EL (cell line): ENCODE measurements at regions not wholly inside any gene's neighbourhood (a gene's known extent, or its start where the extent isn't known, plus 50 kb on each side); places are given as distances from the start of the nearest gene placed in this dataset.
"Not testable (repeated sequence)": the region's sequence is repeated elsewhere in the genome, so short reads cannot be mapped to it uniquely, and the experiment has no call there.

Experiments used
- DNase-seq: peaks from one replicate; pipeline ENCODE4 v3.0.0-alpha.2; 2016

DNA sequence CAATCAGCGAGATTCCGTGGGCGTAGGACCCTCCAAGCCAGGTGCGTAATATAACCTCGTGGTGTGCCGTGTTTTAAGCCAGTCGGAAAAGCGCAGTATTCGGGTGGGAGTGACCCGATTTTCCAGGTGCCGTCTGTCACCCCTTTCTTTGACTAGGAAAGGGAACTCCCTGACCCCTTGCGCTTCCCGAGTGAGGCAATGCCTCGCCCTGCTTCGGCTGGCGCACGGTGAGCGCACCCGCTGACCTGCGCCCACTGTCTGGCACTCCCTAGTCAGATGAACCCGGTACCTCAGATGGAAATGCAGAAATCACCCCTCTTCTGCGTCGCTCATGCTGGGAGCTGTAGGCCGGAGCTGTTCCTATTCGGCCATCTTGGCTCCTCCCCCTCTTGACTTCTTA lies 352.6 kb upstream of the GHITM start:
- not testable (repeated sequence) for DNase-seq

DNA sequence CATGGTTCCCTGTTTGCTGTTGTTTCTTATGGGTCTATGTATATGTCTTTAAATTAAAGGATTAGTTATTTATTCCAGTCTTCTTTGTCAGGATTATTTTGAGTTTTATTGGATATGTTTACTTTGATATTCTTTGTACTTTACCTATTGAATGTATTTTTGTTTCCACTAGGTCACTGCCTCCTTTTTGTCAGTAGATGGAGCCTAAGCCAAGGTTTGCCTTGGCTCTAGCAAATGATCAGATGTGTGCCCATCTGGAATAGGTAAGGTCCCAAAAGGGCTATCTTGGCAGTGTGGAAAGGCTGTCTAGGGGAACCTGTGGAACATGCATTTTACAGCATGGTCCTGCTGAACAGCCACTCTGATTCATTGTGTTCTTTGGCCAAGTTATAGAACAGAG lies 337.3 kb upstream of the GHITM start:
- no peak for DNase-seq

GRCh38 chr10:83806717-83807116 lies 332.6 kb upstream of the GHITM start:
- DNase-seq: no peak

- no peak for DNase-seq
Observed at GRCh38 chr10:83809001-83809400, 330.3 kb upstream of the GHITM start.

GRCh38 chr10:83816942-83817341 lies 322.4 kb upstream of the GHITM start:
- DNase-seq: no peak

GRCh38 chr10:83817797-83818196 lies 321.5 kb upstream of the GHITM start:
- DNase-seq: no peak

GRCh38 chr10:83819609-83820008 lies 319.7 kb upstream of the GHITM start:
- DNase-seq: no peak

DNA sequence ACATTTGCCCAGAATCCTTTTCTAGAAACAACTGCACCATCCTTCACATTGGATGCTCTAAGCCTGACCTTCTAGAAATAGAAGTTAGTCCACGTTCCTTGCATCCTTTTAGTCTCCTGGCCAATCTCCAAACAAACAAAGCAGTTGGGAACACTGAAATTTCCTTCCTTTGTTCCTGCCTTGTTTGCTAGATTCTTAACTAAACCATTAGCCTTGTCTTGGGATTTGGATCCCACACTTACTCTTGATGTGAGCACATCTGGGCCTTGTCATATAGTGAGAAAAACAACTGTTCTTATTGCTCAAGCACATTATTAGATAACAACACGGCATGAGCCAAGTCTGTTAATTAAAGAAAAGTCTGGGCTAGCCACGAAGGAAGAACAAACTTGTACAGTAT lies 319.3 kb upstream of the GHITM start:
- no peak for DNase-seq

GRCh38 chr10:83824099-83824498 lies 315.2 kb upstream of the GHITM start:
- DNase-seq: no peak

DNA sequence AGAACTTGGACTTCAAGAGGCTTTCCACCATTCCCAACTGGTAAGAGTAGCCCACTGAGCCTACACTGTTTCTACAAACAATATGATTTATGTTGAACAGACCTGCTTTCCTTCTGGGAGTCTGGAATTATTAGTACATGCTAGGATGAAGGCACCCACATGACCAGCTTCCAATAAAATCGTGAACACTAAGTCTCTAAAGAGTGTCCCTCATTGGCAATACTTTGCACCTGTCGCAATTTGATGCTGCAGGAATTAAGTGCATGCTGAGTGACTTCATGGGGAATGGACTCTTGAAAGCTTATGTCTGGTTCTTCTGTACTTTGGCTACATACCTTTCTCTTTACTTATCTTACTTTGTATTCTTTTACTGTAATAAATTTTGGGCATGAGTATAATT lies 305.2 kb upstream of the GHITM start:
- DNase-seq: no peak

DNA sequence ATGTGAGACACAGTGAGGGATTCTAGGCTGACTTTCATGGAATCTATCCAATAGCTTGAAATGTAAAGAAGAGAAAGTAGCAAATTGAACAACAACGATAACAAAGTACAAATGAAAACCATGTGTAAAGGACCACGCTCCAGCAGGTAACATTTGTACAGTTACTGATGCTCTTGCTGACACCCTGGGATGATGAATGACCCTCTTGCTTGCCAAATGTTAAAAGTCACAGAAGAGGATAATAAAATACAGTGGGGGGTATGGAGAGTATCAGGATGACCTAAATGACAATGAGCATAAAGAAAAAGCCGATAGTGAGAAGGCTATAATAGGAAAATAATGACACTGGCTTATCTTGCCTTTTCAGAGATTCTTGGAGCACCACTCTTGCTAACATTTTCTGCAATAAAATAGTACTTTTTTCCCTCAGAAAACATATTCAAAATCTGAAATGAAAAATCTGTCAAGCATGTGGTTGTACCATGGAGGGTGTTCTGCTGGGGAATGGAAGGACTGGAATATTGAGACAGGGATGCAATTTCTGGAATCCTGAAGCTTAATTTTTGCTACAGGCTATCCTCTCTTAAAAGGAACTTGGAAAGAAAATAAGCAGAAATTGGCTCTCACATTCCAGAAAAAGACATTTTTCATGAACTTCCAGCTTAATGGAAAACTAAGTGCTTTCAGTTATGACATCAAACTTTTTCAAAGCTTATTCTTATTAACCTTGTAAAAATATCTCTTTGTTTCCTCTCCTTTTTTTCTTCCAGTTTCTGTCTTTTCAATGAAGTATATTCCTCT lies 303.2 kb upstream of the GHITM start:
- no peak for DNase-seq

DNA sequence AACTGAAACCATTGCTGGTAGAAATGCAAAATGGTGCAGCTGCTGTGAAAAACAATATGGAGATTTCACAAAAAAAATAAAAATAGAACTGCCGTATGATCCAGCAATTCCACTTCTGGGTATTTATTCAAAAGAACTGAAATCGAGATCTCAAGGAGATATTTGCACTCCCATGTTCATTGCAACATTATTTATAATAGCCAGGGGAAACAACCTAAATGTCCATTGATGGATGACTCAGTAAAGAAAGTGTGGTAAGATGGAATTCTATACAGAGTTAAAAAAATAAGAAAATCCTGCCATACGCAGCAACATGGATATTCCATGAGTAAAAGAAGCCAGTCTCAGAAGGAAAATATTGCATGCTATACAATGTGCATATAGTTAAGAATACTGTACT lies 290.6 kb upstream of the GHITM start:
- DNase-seq: no peak

- DNase-seq: no peak
Observed at GRCh38 chr10:83849150-83849549, 290.2 kb upstream of the GHITM start.

DNA sequence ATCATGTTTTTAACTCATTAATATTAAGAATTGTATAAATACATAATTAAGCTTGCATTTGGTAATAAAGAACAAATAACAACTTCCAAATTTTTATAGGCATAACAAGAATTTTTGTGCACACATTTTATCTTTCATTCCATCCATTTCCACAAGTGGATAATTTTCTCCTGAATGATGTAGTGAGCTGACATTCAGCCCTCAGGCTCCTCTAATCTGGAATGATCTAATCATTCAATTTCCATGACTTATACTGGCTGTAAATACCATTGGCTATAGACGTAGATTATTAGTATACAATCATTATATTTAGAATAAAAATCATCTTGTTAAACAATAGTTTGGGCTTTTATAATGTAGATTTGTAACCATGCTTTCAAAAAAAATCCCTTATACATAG lies 287.2 kb upstream of the GHITM start:
- no peak for DNase-seq

DNA sequence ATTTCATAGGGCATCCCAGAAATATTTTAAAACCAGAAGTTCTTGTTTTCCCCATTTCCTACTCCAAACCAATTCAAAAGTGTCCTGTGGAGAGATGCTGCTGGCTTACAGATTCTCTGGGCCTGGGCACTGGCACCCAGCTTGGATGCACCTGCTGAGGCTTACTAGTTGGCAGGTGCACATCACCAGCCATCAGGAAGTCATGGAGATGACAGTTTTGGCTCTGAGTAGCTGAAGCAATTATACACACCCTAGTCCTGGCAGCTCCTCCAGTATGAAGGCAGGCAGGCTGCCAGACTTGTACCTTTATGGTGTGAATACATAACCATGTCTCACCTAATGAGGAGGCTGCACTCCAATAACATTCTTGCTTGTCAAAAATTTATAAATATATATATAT lies 276.6 kb upstream of the GHITM start:
- DNase-seq: no peak

- no peak for DNase-seq
Observed at GRCh38 chr10:83863283-83863966, 275.9 kb upstream of the GHITM start.

DNA sequence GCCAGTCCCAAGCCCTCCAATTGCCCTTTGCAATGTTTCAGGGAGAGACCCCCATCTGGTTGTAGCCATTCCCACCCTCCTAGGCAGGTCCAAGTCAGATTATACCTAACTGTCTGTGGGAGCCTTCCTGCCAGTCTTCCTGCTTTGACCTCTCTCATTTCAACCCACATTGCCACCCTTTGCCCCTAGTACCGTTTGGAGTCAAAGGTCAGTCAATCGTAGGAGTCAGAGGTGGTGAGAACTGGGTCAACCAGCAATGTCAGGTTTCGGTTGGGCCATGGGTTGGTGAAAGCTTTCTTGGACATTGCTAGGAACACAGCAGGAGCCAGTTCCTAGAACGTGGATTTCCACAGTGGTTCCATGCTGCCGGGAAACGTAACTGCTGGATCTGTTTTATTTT lies 269.4 kb upstream of the GHITM start:
- DNase-seq: no peak

- peak; percentile 48 for DNase-seq
Observed at GRCh38 chr10:83871187-83872081, 267.9 kb upstream of the GHITM start.

- no peak for DNase-seq
Observed at GRCh38 chr10:83880252-83880791, 259.0 kb upstream of the GHITM start.

- no peak for DNase-seq
Observed at GRCh38 chr10:83881661-83882060, 257.6 kb upstream of the GHITM start.

- DNase-seq: no peak
Observed at GRCh38 chr10:83886871-83887270, 252.4 kb upstream of the GHITM start.

- no peak for DNase-seq
Observed at GRCh38 chr10:83892737-83893136, 246.6 kb upstream of the GHITM start.

- DNase-seq: no peak
Observed at GRCh38 chr10:83896219-83896618, 243.1 kb upstream of the GHITM start.
